Activated T-cell treated with anti-CD3 and anti-CD28 coated beads for 1 hour (primary cell): ENCODE measurements at regions not wholly inside any gene's neighbourhood (a gene's known extent, or its start where the extent isn't known, plus 50 kb on each side); places are given as distances from the start of the nearest gene placed in this dataset.
A peak's percentile ranks its signal among the peaks of the same experiment; 100 is the strongest.

ENCODE experiments used
- DNase-seq: peaks from one replicate; pipeline ENCODE4 v3.0.0-alpha.2; 2020; ENCODE audit warnings: low read depth

DNA sequence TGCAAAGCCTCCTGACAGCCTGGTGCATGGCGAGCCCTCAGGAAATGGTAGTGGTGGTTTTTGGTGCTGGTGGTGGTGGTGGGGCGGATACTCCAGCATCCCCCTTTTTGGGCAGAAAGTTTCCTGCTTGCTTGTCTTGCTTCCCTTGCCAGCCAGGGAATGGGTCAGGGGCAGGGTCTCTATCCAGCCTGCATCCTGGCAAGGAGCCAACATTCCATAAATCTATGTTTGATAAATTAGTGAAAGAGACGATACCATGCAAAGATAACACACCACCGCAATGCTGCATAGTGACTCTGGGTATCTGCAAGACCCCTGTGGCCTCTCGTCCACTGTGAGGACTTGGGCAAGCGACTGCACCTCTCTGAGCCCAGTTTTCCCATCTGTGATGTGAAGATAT, 246.2 kb downstream of the LRFN2 start:
- no peak for DNase-seq

DNA sequence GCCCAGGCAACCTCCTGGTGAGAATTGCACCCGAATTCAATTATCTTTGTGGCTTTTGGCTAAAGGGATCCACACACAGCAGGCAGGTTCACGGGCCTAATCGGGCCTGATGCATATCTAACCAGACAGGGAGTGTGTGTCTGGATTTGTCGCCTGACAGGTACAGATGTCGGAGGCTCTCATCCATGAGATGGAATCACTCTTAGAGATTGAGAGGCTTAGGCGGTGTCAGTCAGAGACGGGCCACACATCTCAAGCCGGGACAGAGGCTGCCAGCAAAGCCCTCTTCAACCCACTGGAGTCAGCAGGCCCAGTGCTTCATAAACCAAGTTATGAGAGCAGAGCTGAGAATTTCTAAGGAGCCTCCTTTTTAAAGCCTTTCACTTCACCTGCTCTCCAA, 247.0 kb downstream of the LRFN2 start:
- no peak for DNase-seq

DNA sequence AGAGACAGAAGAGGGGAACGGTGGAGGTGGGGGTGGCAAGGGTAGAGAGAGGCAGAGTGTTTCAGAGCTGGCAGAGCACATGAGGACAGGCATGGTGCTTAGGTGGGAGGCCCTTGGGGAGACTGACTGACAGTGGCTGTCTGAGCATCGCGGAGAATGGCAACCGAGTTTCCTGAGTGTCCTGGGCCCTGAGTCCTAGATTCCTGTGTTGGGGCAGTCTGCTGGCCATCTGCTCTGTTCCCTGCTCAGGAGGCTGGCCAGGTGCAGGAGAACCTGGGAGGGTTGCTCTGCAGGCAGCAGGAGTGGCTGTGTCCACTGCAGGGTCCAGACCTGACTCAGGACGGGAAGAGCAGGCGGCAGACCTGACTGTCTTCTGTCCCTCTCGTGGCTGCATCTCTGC, 248.9 kb downstream of the LRFN2 start:
- DNase-seq, result no peak

DNA sequence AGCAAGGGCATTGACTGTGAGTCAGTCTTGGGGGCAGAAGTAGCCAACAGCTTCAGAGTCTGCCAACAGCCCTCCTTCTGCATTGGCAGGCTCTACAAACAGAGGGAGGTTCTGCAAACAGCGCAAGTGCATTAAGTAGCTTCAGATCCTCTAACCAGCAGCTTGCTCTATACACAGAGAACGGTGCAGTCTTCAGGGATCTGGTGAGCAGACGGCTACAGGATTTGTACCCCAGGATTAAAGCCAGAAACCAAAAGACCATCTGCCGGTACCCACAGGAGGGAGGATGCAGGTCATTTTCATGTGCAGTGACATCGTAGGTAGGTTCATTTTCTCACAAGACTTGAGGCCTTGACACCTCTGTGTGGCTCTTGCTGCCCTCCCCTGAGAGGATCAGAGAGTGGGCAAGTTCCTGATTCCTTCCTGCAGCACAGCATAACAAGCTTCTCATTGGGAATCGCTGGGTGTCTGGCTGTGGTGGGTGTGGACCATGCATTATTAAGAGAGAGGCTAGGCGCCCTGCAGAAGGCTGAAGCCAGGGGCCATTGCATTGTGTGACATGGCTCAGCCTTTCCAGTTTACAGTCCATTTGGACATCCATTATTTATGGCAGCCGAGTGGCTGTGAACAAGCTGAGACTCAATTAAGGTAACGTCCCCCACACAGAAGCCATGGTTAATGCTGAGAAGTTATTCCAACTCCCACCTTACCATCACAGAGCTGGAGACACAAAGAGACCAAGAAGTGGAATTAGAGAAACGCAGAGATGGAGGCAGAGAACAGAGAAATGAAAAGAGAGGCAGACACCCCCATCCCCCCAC, 250.0 kb downstream of the LRFN2 start:
- DNase-seq, result no peak

DNA sequence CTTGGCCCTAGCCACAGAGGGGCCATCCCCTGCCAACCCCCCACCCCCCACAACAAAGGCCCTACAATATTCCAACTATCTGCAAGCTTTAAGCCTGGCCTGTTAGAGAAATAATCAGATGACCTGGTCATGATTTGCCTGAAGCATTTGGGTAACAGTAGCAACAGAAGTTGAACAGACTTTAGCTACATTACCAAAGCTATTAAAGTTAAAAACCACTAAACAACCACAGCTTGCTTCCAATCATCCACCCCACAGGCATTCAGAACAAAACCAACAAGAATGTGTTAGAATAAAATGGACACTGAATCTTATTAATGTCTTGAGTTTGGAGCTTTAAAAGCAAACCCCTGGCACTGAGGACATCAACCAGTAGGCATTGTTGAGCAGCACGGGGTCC, 250.9 kb downstream of the LRFN2 start:
- no peak for DNase-seq

DNA sequence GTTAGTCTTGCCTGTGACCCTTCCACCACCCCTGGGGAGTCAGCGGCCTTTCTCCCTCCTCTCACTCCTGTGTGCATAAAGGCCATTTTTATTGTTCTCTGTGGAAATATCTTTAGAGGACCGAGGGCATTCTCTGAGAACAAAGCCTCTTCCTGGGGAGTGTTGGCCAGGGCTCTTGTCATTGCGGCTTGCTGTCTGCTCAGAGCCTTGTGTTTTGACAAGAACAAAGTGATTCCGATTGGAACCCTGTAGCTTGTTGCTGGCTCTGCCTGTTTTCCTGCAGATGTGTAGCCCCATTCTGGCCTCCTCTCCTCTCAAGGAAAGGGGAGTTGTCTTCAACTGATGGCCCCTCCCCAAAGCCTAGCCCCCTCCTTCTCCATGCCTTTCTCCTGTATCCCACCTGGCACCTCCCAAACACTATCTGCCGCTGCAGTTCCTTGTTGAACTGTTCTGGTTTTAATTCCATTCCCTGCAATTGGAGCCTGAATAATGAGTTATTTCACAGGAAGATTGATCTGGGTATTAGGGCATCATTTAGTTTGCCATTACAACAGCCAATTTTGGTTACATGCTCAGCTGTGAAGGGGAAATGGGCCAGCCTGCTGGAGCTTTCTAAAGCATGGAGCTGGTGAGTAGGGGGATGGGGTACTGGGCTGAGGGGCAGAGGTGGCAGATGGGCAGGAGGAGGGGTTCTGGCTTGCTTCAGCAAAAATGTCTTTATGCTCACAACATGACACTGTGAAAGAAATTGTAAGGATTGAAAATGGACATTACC, 252.5 kb downstream of the LRFN2 start:
- no peak for DNase-seq

DNA sequence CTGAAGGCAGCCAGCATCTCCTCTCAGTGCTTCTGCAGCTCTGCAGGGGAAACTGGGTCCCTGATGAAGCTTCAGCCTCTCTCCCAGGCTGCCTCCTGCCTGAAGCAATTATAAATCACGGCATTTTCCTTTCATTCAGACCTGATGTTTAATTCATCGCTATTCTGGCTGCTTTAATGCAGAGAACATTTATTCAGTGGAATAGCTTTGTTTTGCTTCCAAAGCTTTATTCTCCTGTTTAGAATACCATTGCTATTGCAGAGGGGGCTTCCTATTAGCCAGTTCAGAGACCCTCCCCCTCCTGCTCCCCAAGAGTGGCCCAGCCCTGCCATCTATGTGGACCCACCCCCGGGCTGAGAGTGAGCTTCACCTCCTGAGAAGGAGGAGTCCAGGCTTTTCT, 255.6 kb downstream of the LRFN2 start:
- no peak for DNase-seq

DNA sequence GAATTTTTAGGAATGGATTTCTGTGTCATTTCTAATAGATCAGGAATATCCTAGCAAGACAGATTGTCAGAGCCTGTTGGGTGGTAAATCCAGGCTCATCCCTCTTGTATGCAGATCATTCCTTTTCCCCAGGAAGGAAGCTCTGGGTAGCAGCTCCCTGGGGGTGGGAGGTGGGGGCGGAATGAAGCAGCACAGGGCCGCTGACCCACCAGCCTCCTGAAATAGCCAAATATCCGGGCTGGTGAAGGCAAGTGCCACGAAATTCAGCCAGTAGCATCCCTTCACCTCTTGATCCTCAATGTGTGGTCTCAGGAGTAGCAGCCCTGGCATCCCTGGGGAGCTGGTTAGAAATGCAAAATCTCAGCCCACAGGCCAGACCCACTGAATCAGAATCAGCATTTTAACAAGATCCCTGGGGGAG, 256.9 kb downstream of the LRFN2 start:
- no peak for DNase-seq

DNA sequence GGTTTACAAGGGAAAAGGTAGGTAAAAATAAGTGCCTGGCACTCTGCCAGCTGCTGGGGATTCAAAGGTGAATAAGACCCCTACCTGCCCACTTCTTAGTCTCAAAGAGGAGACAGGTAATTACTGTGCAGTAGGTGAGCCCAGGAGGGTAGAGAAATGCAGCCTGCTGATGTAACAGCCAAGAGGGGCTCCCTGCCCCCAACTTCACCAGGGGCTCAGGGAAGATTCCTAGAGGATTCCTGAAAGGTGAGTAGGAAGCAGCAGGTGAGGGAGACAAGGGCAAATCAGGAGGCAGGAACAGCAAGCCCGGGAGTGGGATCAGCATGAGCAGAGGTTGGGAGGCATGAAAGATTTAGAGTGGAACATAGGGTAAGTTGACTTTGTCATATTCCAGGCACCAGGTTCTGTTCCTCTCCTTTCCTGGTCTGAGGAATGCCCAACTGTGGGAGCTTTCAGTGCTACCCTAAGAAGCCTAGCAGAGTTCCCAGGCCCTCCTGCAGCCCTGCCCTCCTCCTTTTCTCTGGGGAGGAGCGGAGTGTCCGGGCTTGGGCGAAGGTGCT, 258.1 kb downstream of the LRFN2 start:
- DNase-seq, result no peak

DNA sequence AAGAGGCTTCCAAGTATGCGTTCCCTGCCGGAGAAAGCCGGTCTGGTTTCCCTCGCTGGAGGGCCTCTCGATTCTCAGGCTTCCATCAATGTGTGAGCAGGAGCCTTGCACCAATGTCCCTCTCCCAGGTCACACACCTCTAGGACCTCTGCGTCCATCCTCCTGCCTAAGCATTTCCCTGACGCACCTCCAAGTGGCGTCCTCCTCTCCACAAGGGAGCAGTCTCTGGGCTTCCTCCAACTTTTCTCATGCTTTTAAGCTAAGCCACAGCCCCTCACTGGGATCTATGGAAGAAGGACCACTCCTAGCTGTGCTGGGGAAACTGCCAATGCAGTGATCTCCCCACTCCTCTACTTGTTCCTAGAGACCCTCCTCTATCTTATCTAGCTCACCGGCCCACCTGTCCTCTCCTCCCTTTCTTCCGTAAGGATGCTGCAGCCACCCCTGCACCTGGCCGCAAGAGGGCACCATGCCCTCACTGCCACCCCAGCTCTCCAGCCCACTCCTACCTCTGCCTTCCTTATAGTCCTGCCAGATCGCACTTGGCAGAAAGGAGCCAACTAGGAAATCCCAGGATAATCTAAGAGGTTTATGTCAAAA, 258.7 kb downstream of the LRFN2 start:
- peak; percentile 5 for DNase-seq

DNA sequence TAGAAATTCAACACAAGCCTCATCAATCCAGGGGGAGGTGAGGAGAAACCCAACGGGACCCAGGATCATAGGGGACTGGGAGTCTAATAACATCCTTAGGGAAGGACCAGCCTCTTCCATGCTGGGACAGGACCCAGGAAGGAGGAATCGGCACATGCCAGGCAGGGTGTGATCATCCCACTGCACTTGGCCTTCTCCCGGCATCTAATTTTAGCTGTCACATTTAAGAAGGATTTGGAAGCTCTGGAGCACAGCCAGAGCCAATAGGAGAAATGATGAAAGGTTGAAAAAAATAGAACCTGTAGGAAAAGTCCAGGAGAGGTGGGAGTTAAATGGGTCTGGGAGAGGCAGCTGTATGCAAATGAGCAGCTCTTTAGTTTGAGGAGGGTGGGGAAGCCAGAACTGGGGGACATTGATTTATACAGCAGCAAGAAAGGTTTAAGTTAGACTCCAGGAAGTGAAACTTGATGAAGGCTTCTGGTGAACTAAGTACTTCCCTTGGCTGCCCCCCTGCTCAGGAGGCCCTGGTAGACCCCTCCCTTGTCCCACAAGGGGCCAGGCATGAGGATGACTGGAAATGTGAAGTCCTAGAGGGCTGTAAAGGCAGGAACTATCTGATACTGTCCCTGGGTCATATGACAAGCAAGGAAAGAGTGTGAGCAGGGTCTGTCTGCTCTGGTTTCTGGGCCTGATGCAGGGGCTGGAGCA, 260.3 kb downstream of the LRFN2 start:
- DNase-seq, result no peak

DNA sequence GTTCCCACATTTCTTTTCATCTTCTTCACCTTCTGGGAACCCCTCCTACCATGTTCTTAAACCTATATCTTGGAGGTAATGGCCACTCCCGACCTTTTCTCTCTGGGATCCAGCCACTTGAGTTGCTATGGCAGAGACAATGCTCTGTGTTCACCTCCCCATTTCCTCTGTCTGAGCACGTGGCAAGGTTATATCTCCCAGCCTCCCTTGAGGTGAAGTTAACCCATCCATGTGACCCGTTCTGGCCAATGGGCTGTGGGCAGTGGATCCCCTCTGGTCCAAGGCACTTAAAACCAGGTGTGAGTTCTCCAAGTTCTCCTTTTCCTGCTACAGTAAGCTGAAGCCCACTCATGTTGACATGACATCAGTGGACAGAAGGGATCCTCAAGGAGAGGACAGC, 261.4 kb downstream of the LRFN2 start:
- no peak for DNase-seq

DNA sequence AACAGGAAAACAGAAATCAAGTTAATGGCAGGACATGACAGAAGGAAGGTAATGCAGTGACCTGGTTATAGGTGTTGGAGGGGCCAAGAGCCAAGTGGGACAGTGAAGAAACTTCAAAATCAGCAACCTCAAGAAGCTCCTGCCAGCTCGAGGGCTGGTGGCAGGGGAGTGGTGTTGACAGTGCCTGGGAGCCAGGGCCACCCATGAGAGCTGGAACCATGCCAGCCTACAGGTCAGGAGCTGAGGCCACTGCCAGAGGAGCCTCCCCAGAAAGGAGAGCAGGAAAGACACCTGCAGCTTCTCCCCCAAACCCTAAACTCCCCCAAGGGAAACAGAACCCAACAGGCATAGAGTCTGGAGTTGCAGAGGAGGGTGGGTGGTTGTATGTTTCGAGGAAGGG, 262.1 kb downstream of the LRFN2 start:
- no peak for DNase-seq

DNA sequence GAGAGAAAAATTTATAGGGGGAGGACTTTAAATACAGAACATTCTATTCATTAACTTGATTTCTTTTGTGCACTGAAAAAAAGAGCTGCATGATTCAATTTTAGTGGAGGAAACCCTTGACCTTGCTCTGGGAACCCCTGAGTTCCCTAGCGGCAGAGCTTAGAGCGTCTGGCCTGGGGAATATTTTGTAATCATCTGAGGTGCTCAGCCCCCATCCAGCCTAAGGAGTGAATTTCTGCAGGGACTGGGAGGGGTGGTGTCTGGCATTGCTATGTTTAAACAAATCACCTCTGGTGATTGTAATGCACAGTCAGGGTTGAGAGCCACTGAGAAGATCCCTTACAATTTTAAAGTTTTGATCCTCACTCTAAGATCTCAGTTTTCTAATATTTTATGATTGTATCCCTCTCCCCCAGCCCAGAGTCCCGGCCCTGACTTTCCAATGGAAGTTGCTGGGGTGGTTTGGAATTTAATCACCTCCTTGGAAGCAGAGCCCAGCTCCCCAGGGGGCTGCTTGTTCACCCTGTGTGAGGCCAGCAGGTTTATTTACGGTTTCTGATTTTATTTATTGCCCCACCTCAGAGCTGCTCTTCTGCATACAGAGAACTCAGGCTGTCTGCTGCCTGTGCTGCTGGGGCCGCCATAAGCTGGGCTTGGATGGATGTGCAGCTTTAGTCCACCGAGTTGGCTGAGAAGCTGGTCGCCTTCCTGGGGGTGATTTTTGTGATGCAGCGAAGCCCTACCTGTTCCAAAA, 263.1 kb downstream of the LRFN2 start:
- no peak for DNase-seq

DNA sequence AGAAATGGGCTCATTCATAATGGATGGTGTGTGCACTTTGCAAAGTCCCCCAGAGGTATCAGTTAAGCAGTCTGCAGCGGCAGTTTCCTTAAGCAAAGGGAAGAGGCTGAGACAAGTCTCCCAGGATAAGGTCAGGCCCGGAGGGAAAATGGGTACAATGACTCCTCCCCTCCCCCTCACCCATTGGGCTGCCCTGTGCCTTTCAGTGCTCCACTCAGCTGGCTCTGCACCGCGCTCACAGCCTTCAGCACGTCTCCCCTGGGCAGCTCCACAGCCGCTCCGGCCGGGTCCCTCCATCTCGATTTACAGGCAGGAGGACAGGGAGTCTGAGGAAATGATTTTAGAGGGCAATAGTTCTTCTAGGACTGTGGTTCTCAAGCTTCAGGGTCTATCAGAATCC, 264.8 kb downstream of the LRFN2 start:
- DNase-seq, result no peak

DNA sequence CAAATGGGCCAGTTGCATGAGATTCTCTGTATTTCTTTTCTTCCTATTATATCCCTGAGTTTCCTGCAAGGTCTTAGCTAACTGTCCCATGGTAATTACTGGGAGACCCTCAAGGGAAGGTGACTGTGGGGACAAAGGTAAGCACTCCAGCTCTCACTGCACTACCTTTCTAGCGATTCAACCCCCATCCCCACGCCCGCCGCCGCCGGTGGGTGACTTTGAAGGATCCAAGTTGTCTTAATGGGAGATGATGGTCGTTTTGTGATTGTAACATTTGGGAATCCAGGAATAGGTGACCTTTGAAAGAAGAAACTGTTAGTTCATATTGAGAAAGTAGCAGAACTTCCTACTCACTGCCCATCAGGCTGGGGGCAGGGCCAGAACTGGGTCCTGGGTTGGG, 265.5 kb downstream of the LRFN2 start:
- no peak for DNase-seq

DNA sequence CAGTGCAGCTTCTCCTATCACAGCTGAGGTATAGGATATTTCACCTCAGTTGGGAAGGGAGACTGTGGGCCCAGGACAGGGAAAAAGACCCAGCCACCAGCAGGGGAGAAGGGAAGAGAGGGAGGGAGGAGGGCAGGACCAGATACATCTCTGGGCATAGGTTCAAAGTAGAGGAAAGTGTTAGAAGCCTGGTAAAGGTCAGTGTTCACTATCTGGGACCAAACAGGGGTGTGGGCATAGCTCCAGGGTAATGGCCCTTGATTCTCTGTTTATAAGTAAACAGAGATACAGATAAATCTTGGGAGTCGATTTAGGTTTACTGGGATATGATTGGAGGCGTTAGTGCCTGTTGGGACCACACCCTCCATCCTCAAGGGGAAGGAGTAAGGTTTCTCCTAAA, 266.2 kb downstream of the LRFN2 start:
- no peak for DNase-seq

DNA sequence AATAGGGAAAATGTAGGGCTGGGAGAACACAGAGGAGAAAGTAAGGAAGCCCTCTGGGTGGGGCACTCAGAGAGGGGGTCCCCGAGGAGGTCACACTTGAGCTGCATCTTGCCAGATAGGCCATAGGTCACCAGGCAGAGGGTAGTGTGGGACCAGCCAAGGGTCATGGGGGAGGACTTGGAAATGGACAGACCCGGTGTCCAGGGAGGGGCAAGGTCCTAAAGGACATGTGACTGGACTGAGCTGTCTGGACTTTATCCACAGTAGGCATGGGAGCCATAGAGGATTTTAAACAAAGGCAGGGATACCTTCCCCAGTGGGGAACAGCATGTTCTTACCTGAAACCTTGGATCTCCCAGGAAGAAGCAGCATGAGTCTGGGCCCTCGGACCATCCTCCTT, 266.7 kb downstream of the LRFN2 start:
- no peak for DNase-seq

DNA sequence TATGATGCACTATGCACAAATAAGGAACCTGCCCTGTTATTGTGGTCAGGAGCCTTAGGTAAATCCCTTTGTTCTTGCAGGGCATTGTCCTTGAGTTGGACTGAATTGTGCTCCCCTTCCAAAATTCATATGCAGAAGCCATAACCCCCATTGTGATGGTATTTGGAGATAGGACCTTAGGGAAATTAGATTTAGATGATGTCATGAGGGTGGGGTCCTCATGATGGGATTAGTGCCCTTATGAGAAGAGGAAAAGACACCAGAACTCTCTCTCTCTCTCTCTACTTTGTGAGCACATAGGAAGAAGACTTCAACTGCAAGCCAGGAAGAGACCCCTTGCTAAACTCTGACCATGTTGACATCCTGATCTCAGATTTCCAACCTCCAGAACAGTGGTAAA, 268.0 kb downstream of the LRFN2 start:
- no peak for DNase-seq

DNA sequence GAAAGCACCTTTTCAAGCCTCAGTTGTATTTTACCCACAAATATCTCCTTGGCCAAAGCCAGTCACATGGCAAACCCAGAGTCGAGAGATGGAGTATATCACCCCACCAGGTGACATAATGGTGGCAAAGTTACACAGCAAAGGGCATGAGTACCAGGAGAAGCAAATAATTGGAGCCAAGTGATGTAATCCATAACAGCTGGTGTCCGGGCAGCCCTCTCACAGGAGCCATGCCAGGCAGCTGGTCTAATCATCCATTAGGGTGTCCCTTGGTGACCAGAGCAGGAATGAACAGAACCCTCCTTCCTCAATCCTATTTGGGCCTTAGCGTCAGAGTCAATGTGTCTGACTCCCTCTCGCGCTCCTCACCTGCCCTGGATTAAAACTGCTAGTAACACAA, 272.1 kb downstream of the LRFN2 start:
- DNase-seq, result no peak

DNA sequence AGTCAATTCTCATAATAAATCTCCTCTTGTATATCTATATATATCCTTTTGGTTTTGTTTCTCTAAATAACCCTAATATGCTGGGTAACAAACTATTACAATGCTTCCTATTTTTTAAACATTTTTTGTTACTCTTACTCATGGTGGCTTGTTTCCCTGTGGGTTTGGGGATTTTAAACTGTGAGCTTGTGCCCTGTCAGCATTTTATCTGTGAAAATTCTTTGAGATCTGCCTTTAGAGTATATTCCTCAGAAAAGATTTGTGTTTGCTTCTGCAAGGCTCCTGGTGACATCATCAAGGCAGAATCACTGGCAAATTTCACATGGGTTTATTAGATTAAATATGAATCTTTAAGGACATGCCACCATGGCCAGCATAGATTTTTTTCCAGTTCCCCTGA, 273.6 kb downstream of the LRFN2 start:
- DNase-seq, result no peak
